PC-3 (cell line): ENCODE measurements at regions not wholly inside any gene's neighbourhood (a gene's known extent, or its start where the extent isn't known, plus 50 kb on each side); places are given as distances from the start of the nearest gene placed in this dataset.

Experiments used
- ATAC-seq: fragments of 200-7000 bp; cut with Tn5 transposase; 2 replicates; pipeline ENCODE4 v1.9.1; 2020; ENCODE audit warnings: mild to moderate bottlenecking, moderate library complexity
- BruUV-seq: library from RNA; stranded (reverse); fragments of 400-500 nt; replicated peaks from 2 replicates; lab custom pipeline; 2021; lab: Mats Ljungman, UMichigan
- CTCF ChIA-PET: fragments of 300-600 bp; sonication (Branson Sonifier 250); formaldehyde crosslinking; loops from one replicate; lab custom pipeline; 2022; ENCODE audit warnings: antibody characterized with exemption; lab: Charles Lee
- POLR2A ChIA-PET: fragments of 300-600 bp; sonication (Branson Sonifier 250); formaldehyde crosslinking; loops from one replicate; lab custom pipeline; 2022; ENCODE audit warnings: antibody characterized with exemption; ENCODE audit not compliant: unreplicated experiment; lab: Charles Lee
- DNase-seq: peaks from one replicate; pipeline ENCODE4 v3.0.0-alpha.2; 2015
- H2AFZ ChIP-seq: fragments of 300-600 bp; sonication (generic); 2 replicates; pipeline ENCODE4 v1.6.0; 2016; ENCODE audit warnings: antibody characterized with exemption, low read length
- H3F3A ChIP-seq: fragments of 300-600 bp; sonication (generic); one replicate; pipeline ENCODE4 v1.6.0; 2017; ENCODE audit warnings: antibody characterized with exemption, low read length, control low read depth, mild to moderate bottlenecking; ENCODE audit not compliant: unreplicated experiment
- H3K27ac ChIP-seq: fragments of 300-600 bp; sonication (generic); 2 replicates; pipeline ENCODE4 v1.5.1; 2016; ENCODE audit warnings: mild to moderate bottlenecking, low read length
- H3K27me3 ChIP-seq: fragments of 300-600 bp; sonication (generic); 2 replicates; pipeline ENCODE4 v1.6.1; 2016; ENCODE audit warnings: low read length, mixed read lengths
- H3K36me3 ChIP-seq: fragments of 300-600 bp; sonication (generic); 2 replicates; pipeline ENCODE4 v1.6.1; 2016; ENCODE audit warnings: low read depth, mixed run types, low read length, mixed read lengths
- H3K4me1 ChIP-seq: fragments of 300-600 bp; sonication (generic); 2 replicates; pipeline ENCODE4 v1.5.1; 2016; ENCODE audit warnings: low read length; ENCODE audit not compliant: insufficient read depth
- H3K4me2 ChIP-seq: fragments of 300-600 bp; sonication (generic); 2 replicates; pipeline ENCODE4 v1.6.0; 2016; ENCODE audit warnings: low read length
- H3K4me3 ChIP-seq: fragments of 300-600 bp; sonication (generic); 2 replicates; pipeline ENCODE4 v1.5.1; 2016; ENCODE audit warnings: mild to moderate bottlenecking, low read length, mixed read lengths
- H3K79me2 ChIP-seq: fragments of 300-600 bp; sonication (generic); 2 replicates; pipeline ENCODE4 v1.6.1; 2017; ENCODE audit warnings: low read length, mixed read lengths
- H3K9ac ChIP-seq: fragments of 300-600 bp; sonication (generic); 2 replicates; pipeline ENCODE4 v1.6.0; 2016; ENCODE audit warnings: mild to moderate bottlenecking, low read length
- H3K9me2 ChIP-seq: fragments of 300-600 bp; sonication (generic); replicated peaks from 2 replicates; pipeline ENCODE4 v1.6.1; 2016; ENCODE audit warnings: mixed run types, low read length, mixed read lengths
- H3K9me3 ChIP-seq: fragments of 300-600 bp; sonication (generic); 2 replicates; pipeline ENCODE4 v1.6.1; 2016; ENCODE audit warnings: low read length, mixed read lengths
- H4K20me1 ChIP-seq: fragments of 300-600 bp; sonication (generic); 2 replicates; pipeline ENCODE4 v1.6.1; 2016; ENCODE audit warnings: low read length, mixed read lengths
- EZH2 ChIP-seq: fragments of 300-600 bp; sonication (generic); IDR thresholded peaks from one replicate; pipeline ENCODE4 v1.6.1; 2017; ENCODE audit warnings: antibody characterized with exemption, mild to moderate bottlenecking, low read length; ENCODE audit not compliant: unreplicated experiment
- EZH2phosphoT487 ChIP-seq: fragments of 300-600 bp; sonication (generic); IDR thresholded peaks from 2 replicates; pipeline ENCODE4 v1.6.1; 2018; ENCODE audit warnings: mild to moderate bottlenecking, antibody characterized with exemption, low read length, borderline replicate concordance
- intact Hi-C: fragments of 100-400 bp; cut with micrococcal nuclease; formaldehyde crosslinking; loops from 2 replicates; pipeline ENCODE4 v1.9.0; 2023
- TF ChIP-seq, protein P1 (sequence below): fragments of 300-600 bp; sonication (generic); conservative IDR thresholded peaks from 2 replicates; pipeline ENCODE4 v1.5.1; 2017; ENCODE audit warnings: antibody characterized with exemption, low read depth, mild to moderate bottlenecking, low read length

DNA sequence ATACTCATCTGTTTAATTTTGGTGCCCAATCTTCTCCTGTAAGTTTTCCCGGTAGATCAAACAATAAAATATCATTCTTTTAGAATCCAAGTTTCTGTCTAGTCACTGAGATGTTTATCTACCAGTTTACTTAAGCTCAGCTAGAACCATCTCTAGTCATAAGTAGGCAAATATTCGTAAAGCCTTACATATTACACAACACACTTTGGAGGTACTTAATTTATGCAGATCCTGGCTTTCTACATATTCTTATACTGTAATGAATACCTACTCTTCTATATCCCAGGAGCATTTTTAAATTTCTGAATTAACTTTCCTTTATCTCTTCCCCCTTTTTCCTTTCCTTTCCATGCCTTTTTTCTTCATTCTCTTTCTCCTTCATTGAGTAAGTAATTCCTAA lies 185.9 kb upstream of the ZBTB20 start:
- intact Hi-C loops = no loop called here
- TF ChIP-seq EZH2 = no peak
- TF ChIP-seq, protein P1, sequence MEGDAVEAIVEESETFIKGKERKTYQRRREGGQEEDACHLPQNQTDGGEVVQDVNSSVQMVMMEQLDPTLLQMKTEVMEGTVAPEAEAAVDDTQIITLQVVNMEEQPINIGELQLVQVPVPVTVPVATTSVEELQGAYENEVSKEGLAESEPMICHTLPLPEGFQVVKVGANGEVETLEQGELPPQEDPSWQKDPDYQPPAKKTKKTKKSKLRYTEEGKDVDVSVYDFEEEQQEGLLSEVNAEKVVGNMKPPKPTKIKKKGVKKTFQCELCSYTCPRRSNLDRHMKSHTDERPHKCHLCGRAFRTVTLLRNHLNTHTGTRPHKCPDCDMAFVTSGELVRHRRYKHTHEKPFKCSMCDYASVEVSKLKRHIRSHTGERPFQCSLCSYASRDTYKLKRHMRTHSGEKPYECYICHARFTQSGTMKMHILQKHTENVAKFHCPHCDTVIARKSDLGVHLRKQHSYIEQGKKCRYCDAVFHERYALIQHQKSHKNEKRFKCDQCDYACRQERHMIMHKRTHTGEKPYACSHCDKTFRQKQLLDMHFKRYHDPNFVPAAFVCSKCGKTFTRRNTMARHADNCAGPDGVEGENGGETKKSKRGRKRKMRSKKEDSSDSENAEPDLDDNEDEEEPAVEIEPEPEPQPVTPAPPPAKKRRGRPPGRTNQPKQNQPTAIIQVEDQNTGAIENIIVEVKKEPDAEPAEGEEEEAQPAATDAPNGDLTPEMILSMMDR = no peak
- Histone ChIP-seq H3K4me1 (no peaks in the 10 kb centered on the region; the same call in 1 of the 2 replicates), H3K4me3 (no peak overlapping the region), H3K79me2 (no peaks in the 10 kb centered on the region), H4K20me1 (no peaks in the 10 kb centered on the region), H3K36me3 (no peaks in the 10 kb centered on the region), H3K27ac (no peak overlapping the region), H3F3A (no peaks in the 10 kb centered on the region), H3K9ac (no peak overlapping the region), H3K9me3 (no peaks in the 10 kb centered on the region), H3K9me2 (no peaks in the 10 kb centered on the region), H3K4me2 (no peak overlapping the region), H3K27me3 (no peaks in the 10 kb centered on the region), H2AFZ (no peak overlapping the region)
- ChIA-PET CTCF (no interaction called here), POLR2A (no interaction called here)
- DNase-seq (no peak), ATAC-seq (0 out of 2 replicates have a peak, but pooled peaks have one; percentile 24)
- BruUV-seq = no TSS peak

DNA sequence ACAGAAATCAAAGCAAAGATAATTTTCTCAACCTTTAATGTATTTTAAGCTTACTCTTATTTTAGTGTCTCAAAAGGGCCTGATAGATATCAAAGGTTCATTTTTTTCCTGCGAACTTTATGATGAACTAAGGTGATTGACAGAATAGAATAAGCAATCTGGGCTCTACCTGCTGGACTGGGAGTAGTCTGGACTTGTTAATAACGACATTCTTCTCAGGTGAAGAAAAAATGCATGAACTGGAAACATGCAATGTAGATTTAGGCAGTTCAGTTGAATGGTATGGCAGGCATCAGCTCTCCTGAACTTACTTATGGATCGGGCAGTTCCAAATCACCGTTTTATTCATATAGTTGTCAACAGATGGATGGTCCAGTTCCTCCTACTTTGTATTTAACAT lies 189.7 kb upstream of the ZBTB20 start:
- intact Hi-C loops = no loop called here
- no peaks in the 10 kb centered on the region for H3K9me3 ChIP-seq
- BruUV-seq = no TSS peak
- no peak overlapping the region for H3K4me2 ChIP-seq
- no peak overlapping the region for H3K9ac ChIP-seq
- TF ChIP-seq EZH2 (no peak), EZH2phosphoT487 (no peak)
- TF ChIP-seq, protein P1 = no peak
- no peak for DNase-seq
- no peaks in the 10 kb centered on the region for H4K20me1 ChIP-seq
- no peak overlapping the region for H2AFZ ChIP-seq
- no peaks in the 10 kb centered on the region for H3K36me3 ChIP-seq
- H3F3A ChIP-seq = no peaks in the 10 kb centered on the region
- peaks cover 8% of the 10 kb centered on the region for H3K4me1 ChIP-seq
- no peak for ATAC-seq
- no peak overlapping the region for H3K27ac ChIP-seq
- POLR2A ChIA-PET = interaction anchor here (0.6 kb wide), 1 partner anchor 569 kb away, joined by 3 read pairs; no protein-coding TSS in a partner anchor
- H3K79me2 ChIP-seq = no peaks in the 10 kb centered on the region
- H3K27me3 ChIP-seq = no peaks in the 10 kb centered on the region
- H3K4me3 ChIP-seq = no peak overlapping the region
- CTCF ChIA-PET = no interaction called here
- no peaks in the 10 kb centered on the region for H3K9me2 ChIP-seq

DNA sequence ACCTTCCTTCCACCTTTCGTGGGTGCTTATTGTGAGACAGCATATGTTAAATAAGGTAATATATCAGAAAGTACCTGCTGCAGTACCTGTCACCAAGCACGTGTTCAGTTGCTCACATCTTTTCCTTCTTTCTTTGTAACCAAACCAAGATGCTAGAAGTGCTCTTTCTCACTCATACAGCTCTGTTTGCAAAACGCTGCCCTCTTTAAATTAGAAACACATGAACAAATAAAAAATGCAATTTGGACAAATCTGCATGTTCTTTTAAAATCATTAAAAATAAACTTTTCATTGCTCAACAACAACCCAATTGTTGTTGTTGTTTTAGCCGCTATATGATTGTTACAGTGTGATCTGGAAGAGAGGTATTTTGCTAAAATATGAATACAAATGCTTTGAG lies 193.5 kb upstream of the ZBTB20 start:
- Histone ChIP-seq H3K27me3 (0 out of 2 replicates have a peak, but pooled peaks cover 4% of the 10 kb centered on the region), H3K9ac (no peak overlapping the region), H3K4me2 (peak overlapping the region; percentile 52; the same call in 1 of the 2 replicates), H3K9me3 (no peaks in the 10 kb centered on the region), H3K4me1 (peaks cover 8% of the 10 kb centered on the region), H3K79me2 (no peaks in the 10 kb centered on the region), H3K4me3 (no peak overlapping the region), H2AFZ (no peak overlapping the region), H3K36me3 (no peaks in the 10 kb centered on the region), H3K27ac (no peak overlapping the region), H3F3A (no peaks in the 10 kb centered on the region), H3K9me2 (no peaks in the 10 kb centered on the region), H4K20me1 (no peaks in the 10 kb centered on the region)
- intact Hi-C loops = no loop called here
- ChIA-PET CTCF (no interaction called here), POLR2A (no interaction called here)
- DNase-seq = no peak
- TF ChIP-seq EZH2 = no peak
- TF ChIP-seq, protein P1 = no peak
- no peak for TF ChIP-seq EZH2phosphoT487
- no peak; the same call in 1 of the 2 replicates for ATAC-seq
- no TSS peak for BruUV-seq
